ENCODE measurements at regions not wholly inside any gene's neighbourhood (a gene's known extent, or its start where the extent isn't known, plus 50 kb on each side); places are given as distances from the start of the nearest gene placed in this dataset.

GRCh38 chr20:52779125-52779524, 193.0 kb upstream of the TSHZ2 start:
- no peak for DNase-seq (ENCODE audit: low spot score)

- no peak for DNase-seq (ENCODE audit: low spot score)
Measured at GRCh38 chr20:52777171-52777570, 195.0 kb upstream of the TSHZ2 start.

- no peak for DNase-seq (ENCODE audit: low spot score)
Measured at GRCh38 chr20:52775786-52776185, 196.4 kb upstream of the TSHZ2 start.

GRCh38 chr20:52768694-52769093, 203.5 kb upstream of the TSHZ2 start:
- no peak for DNase-seq (ENCODE audit: low spot score)

- DNase-seq (ENCODE audit: low spot score) = no peak
Measured at GRCh38 chr20:52766645-52767435, 205.3 kb upstream of the TSHZ2 start.

- no peak for DNase-seq (ENCODE audit: low spot score)
Measured at GRCh38 chr20:52763321-52763853, 208.8 kb upstream of the TSHZ2 start.

- DNase-seq (ENCODE audit: low spot score) = no peak
Measured at GRCh38 chr20:52761867-52762266, 210.3 kb upstream of the TSHZ2 start.

GRCh38 chr20:52760791-52761190, 211.4 kb upstream of the TSHZ2 start:
- no peak for DNase-seq (ENCODE audit: low spot score)

- no peak for DNase-seq (ENCODE audit: low spot score)
Measured at GRCh38 chr20:52757411-52757810, 214.7 kb upstream of the TSHZ2 start.

GRCh38 chr20:52755744-52756143, 216.4 kb upstream of the TSHZ2 start:
- DNase-seq (ENCODE audit: low spot score) = no peak

GRCh38 chr20:52754366-52754765, 217.8 kb upstream of the TSHZ2 start:
- no peak for DNase-seq (ENCODE audit: low spot score)

GRCh38 chr20:52752023-52752422, 220.1 kb upstream of the TSHZ2 start:
- no peak for DNase-seq (ENCODE audit: low spot score)

- no peak for DNase-seq (ENCODE audit: low spot score)
Measured at GRCh38 chr20:52751571-52751970, 220.6 kb upstream of the TSHZ2 start.

GRCh38 chr20:52749938-52750337, 222.2 kb upstream of the TSHZ2 start:
- no peak for DNase-seq (ENCODE audit: low spot score)

GRCh38 chr20:52748990-52749389, 223.2 kb upstream of the TSHZ2 start:
- DNase-seq (ENCODE audit: low spot score) = no peak

GRCh38 chr20:52748285-52748932, 223.7 kb upstream of the TSHZ2 start:
- DNase-seq (ENCODE audit: low spot score) = no peak

GRCh38 chr20:52747845-52748284, 224.3 kb upstream of the TSHZ2 start:
- DNase-seq (ENCODE audit: low spot score) = no peak

- DNase-seq (ENCODE audit: low spot score) = no peak
Measured at GRCh38 chr20:52746770-52747169, 225.4 kb upstream of the TSHZ2 start.

- DNase-seq (ENCODE audit: low spot score) = no peak
Measured at GRCh38 chr20:52746190-52746589, 226.0 kb upstream of the TSHZ2 start.

GRCh38 chr20:52744441-52744840, 227.7 kb upstream of the TSHZ2 start:
- DNase-seq (ENCODE audit: low spot score) = no peak

GRCh38 chr20:52738081-52738480, 234.1 kb upstream of the TSHZ2 start:
- no peak for DNase-seq (ENCODE audit: low spot score)

- DNase-seq (ENCODE audit: low spot score) = no peak
Measured at GRCh38 chr20:52736507-52736906, 235.7 kb upstream of the TSHZ2 start.

GRCh38 chr20:52731093-52731492, 241.1 kb upstream of the TSHZ2 start:
- DNase-seq (ENCODE audit: low spot score) = no peak
